A549 (cell line): ENCODE measurements at regions not wholly inside any gene's neighbourhood (a gene's known extent, or its start where the extent isn't known, plus 50 kb on each side); places are given as distances from the start of the nearest gene placed in this dataset.

Experiments
- ATAC-seq, 2 experiments: fragments of 200-7000 bp in 1 of 2; fragments of >200 bp in 1 of 2; cut with Nextera tagmentation in 1 of 2; cut with Tn5 transposase in 1 of 2; 3 replicates each; pipeline versions ENCODE4 v1.8.0 to v1.9.1; 2018 to 2020; ENCODE audit warnings: mild to moderate bottlenecking in 1 of 2, moderate library complexity in 1 of 2
- CTCF ChIA-PET: fragments of 300-600 bp; sonication (Branson Sonifier 250); formaldehyde crosslinking; extraction: SDS; loops from one replicate; lab custom pipeline; 2021; ENCODE audit warnings: antibody characterized with exemption, inconsistent platforms; lab: Yijun Ruan, JAX
- POLR2A ChIA-PET: fragments of 350-600 bp; formaldehyde crosslinking; extraction: SDS; loops from one replicate; lab custom pipeline; 2021; ENCODE audit warnings: antibody characterized with exemption, inconsistent platforms; lab: Yijun Ruan, JAX
- DNase-seq, 2 experiments: peaks; one replicate each; pipeline versions ENCODE4 v3.0.0 to v3.0.0-alpha.2; 2011 to 2016; ENCODE audit warnings: low read depth in 1 of 2, low spot score in 1 of 2
- FAIRE-seq: peaks from 2 replicates; lab custom pipeline; 2011; peaks lifted over from hg19 to GRCh38; lab: Jason Lieb, UNC
- H3K27ac ChIP-seq, 2 experiments: fragments of >200 bp; sonication (Bioruptor Twin); formaldehyde crosslinking; 3 replicates each; pipeline ENCODE4 v1.5.1; 2016 to 2017
- H3K4me1 ChIP-seq: fragments of >200 bp; sonication (Bioruptor Twin); formaldehyde crosslinking; 3 replicates; pipeline ENCODE4 v1.6.1; 2016
- H3K4me2 ChIP-seq: fragments of >200 bp; sonication (Bioruptor Twin); formaldehyde crosslinking; 3 replicates; pipeline ENCODE4 v1.6.1; 2016
- H3K4me3 ChIP-seq: fragments of >200 bp; sonication (Bioruptor Twin); formaldehyde crosslinking; 3 replicates; pipeline ENCODE4 v1.5.1; 2016
- H3K9me3 ChIP-seq: fragments of >200 bp; sonication (Bioruptor Twin); formaldehyde crosslinking; 3 replicates; pipeline ENCODE4 v1.6.1; 2016
- CHD2 ChIP-seq: fragments of 150-350 bp; IDR thresholded peaks from 2 replicates; pipeline ENCODE4 v1.6.1; 2014; ENCODE audit warnings: low read length; ENCODE audit not compliant: partially characterized antibody
- CTCF ChIP-seq: fragments of >200 bp; sonication (Bioruptor Twin); formaldehyde crosslinking; IDR thresholded peaks from 3 replicates; pipeline ENCODE4 v1.5.1; 2016
- E2F6 ChIP-seq: IDR thresholded peaks from 2 replicates; pipeline ENCODE4 v1.6.1; 2012; ENCODE audit warnings: low read depth, borderline replicate concordance
- EHF ChIP-seq: fragments of 250-450 bp; sonication (Bioruptor Pico); IDR thresholded peaks from 2 replicates; pipeline ENCODE4 v1.5.0; 2020; ENCODE audit warnings: mild to moderate bottlenecking
- EHMT2 ChIP-seq: fragments of 200-600 bp; sonication (generic); IDR thresholded peaks from 2 replicates; pipeline ENCODE4 v1.6.1; 2016; ENCODE audit warnings: antibody characterized with exemption, low read depth, mild to moderate bottlenecking, moderate library complexity
- FOSL2 ChIP-seq, 2 experiments: fragments of 450-650 bp in 1 of 2; fragments of >200 bp in 1 of 2; sonication (Bioruptor Twin) in 1 of 2; formaldehyde crosslinking; IDR thresholded peaks; 2 replicates each; pipeline versions ENCODE4 v1.5.0 to v1.6.1; 2016 to 2020; ENCODE audit warnings: mild to moderate bottlenecking in 1 of 2, moderate library complexity in 1 of 2
- FOXS1 ChIP-seq: fragments of 250-450 bp; sonication (Bioruptor Pico); IDR thresholded peaks from 2 replicates; pipeline ENCODE4 v1.5.0; 2020; ENCODE audit warnings: mild to moderate bottlenecking, moderate library complexity
- HDAC2 ChIP-seq: fragments of 200-600 bp; sonication (generic); IDR thresholded peaks from 2 replicates; pipeline ENCODE4 v1.6.1; 2016
- HMGXB4 ChIP-seq: fragments of 250-450 bp; sonication (Bioruptor Pico); IDR thresholded peaks from 2 replicates; pipeline ENCODE4 v1.5.0; 2021; ENCODE audit warnings: mild to moderate bottlenecking, moderate library complexity, borderline replicate concordance
- JUN ChIP-seq, 2 experiments: fragments of >200 bp; sonication (Bioruptor Twin); formaldehyde crosslinking; IDR thresholded peaks; 2 replicates in 1 of 2; 3 replicates in 1 of 2; pipeline ENCODE4 v1.6.1; 2016 to 2017
- JUNB ChIP-seq: fragments of >200 bp; sonication (Bioruptor Twin); formaldehyde crosslinking; IDR thresholded peaks from 2 replicates; pipeline ENCODE4 v1.6.1; 2016
- MAFK ChIP-seq: fragments of 450-650 bp; IDR thresholded peaks from 2 replicates; pipeline ENCODE4 v1.6.1; 2014; ENCODE audit not compliant: partially characterized antibody
- NFE2L2 ChIP-seq: fragments of 150-350 bp; conservative IDR thresholded peaks from 2 replicates; pipeline ENCODE4 v1.6.1; 2014; ENCODE audit warnings: low read length
- PBX3 ChIP-seq: IDR thresholded peaks from 2 replicates; pipeline ENCODE4 v1.6.1; 2012
- POLR2AphosphoS2 ChIP-seq: conservative IDR thresholded peaks from 2 replicates; pipeline ENCODE4 v1.6.1; 2012; ENCODE audit warnings: low read length, improper control_type of control experiment, inconsistent platforms
- REST ChIP-seq: fragments of 200-600 bp; sonication (generic); IDR thresholded peaks from 2 replicates; pipeline ENCODE4 v1.6.1; 2016; ENCODE audit warnings: antibody characterized with exemption, mild to moderate bottlenecking, moderate library complexity
- RNF2 ChIP-seq: fragments of 200-600 bp; sonication (generic); IDR thresholded peaks from 2 replicates; pipeline ENCODE4 v1.6.1; 2016; ENCODE audit warnings: low read depth, mild to moderate bottlenecking, antibody characterized with exemption, moderate library complexity, borderline replicate concordance
- SMC3 ChIP-seq: fragments of >200 bp; sonication (Bioruptor Twin); formaldehyde crosslinking; IDR thresholded peaks from 3 replicates; pipeline ENCODE4 v1.6.1; 2018; ENCODE audit warnings: inconsistent platforms
- TFCP2L1 ChIP-seq: fragments of 250-450 bp; sonication (Bioruptor Pico); IDR thresholded peaks from 2 replicates; pipeline ENCODE4 v1.5.0; 2021; ENCODE audit warnings: mild to moderate bottlenecking
- TP53 ChIP-seq: fragments of 250-450 bp; sonication (Bioruptor Pico); IDR thresholded peaks from 2 replicates; pipeline ENCODE4 v1.5.0; 2021; ENCODE audit warnings: mild to moderate bottlenecking, moderate library complexity
- ZFP36 ChIP-seq: fragments of 450-650 bp; IDR thresholded peaks from 2 replicates; pipeline ENCODE4 v1.6.1; 2014; ENCODE audit warnings: borderline replicate concordance; ENCODE audit not compliant: partially characterized antibody
- WGBS: methylation state at CpG from one replicate; pipeline ENCODE4 v1.1.6; 2017; ENCODE audit errors: missing lambda C conversion rate; 5-methylcytosine and 5-hydroxymethylcytosine counted together

- TF ChIP-seq CTCF, result no peak
- TF ChIP-seq EHF (CRISPR knock-in tag), result no peak
- no peak for TF ChIP-seq TP53 (CRISPR knock-in tag)
- no peak for TF ChIP-seq RNF2
- TF ChIP-seq FOSL2 (IDR thresholded peaks at IDR 0.05), result no peak
- no peak for TF ChIP-seq FOSL2 (CRISPR knock-in tag; IDR thresholded peaks at IDR 0.05)
- TF ChIP-seq JUN (IDR thresholded peaks at IDR 0.05), result no peak
- no peak for TF ChIP-seq TFCP2L1 (CRISPR knock-in tag)
- no peak for TF ChIP-seq CHD2
- TF ChIP-seq POLR2AphosphoS2, result no peak
- no peak for TF ChIP-seq ZFP36
- no peak for TF ChIP-seq SMC3
Observed at GRCh38 chr3:13728487-13728886, 151.4 kb downstream of the WNT7A start (continued).

GRCh38 chr3:13727890-13728289 lies 152.0 kb downstream of the WNT7A start:
- H3K4me1 ChIP-seq, result no peaks in the 10 kb centered on the region
- CTCF ChIA-PET, result no interaction called here
- H3K4me3 ChIP-seq, result no peak overlapping the region
- no peak for DNase-seq
- POLR2A ChIA-PET, result no interaction called here
- 85% methylated on average over 5 of the region's 8 CpGs for WGBS
- H3K4me2 ChIP-seq, result no peak overlapping the region
- no peak for ATAC-seq
- no peak for FAIRE-seq
- no peak overlapping the region for H3K27ac ChIP-seq
- TF ChIP-seq FOXS1 (no peak), CHD2 (no peak), POLR2AphosphoS2 (no peak), REST (no peak), E2F6 (no peak), MAFK (no peak), JUNB (no peak)
- H3K9me3 ChIP-seq, result no peaks in the 10 kb centered on the region; the same call in 2 of the 3 replicates

GRCh38 chr3:13723676-13724207 lies 156.1 kb downstream of the WNT7A start:
- Histone ChIP-seq H3K4me1 (no peaks in the 10 kb centered on the region), H3K27ac (no peak overlapping the region), H3K4me2 (no peak overlapping the region), H3K4me3 (no peak overlapping the region), H3K9me3 (no peaks in the 10 kb centered on the region)
- no peak for ATAC-seq
- CTCF ChIA-PET, result interaction anchor here (0.6 to 1.6 kb wide), 2 partner anchors 150 to 157 kb away, joined by 3 to 5 read pairs; partner anchors contain the start of gene WNT7A
- POLR2A ChIA-PET, result no interaction called here
- no peak for FAIRE-seq
- no peak for DNase-seq
- WGBS, result 36% methylated on average over 4 of the region's 4 CpGs
- no peak for TF ChIP-seq HDAC2
- TF ChIP-seq EHMT2, result no peak
- no peak for TF ChIP-seq TFCP2L1 (CRISPR knock-in tag)
- no peak for TF ChIP-seq NFE2L2
- TF ChIP-seq PBX3, result no peak
- TF ChIP-seq HMGXB4 (CRISPR knock-in tag), result no peak
- TF ChIP-seq, all 56 proteins: peak for 0
